Loucy (cell line): ENCODE measurements at regions not wholly inside any gene's neighbourhood (a gene's known extent, or its start where the extent isn't known, plus 50 kb on each side); places are given as distances from the start of the nearest gene placed in this dataset.
"Not testable (repeated sequence)": the region's sequence is repeated elsewhere in the genome, so short reads cannot be mapped to it uniquely, and the experiment has no call there.

Experiments
- H2AFZ ChIP-seq: fragments of 200-600 bp; sonication (generic); 2 replicates; pipeline ENCODE4 v1.6.0; 2016; ENCODE audit warnings: antibody characterized with exemption, mild to moderate bottlenecking, low read length, moderate library complexity
- H3F3A ChIP-seq: fragments of 200-600 bp; 2 replicates; pipeline ENCODE4 v1.6.0; 2016; ENCODE audit warnings: antibody characterized with exemption, low read depth, mild to moderate bottlenecking
- H3K27me3 ChIP-seq: fragments of 200-600 bp; sonication (generic); 2 replicates; pipeline ENCODE4 v1.6.1; 2014; ENCODE audit warnings: low read length, mild to moderate bottlenecking; ENCODE audit not compliant: insufficient read depth, poor library complexity, severe bottlenecking
- H3K36me3 ChIP-seq: fragments of 200-600 bp; sonication (generic); 2 replicates; pipeline ENCODE4 v1.6.1; 2016; ENCODE audit warnings: low read length; ENCODE audit not compliant: insufficient read depth
- H3K4me1 ChIP-seq: fragments of 200-600 bp; sonication (generic); 2 replicates; pipeline ENCODE4 v1.5.1; 2014; ENCODE audit warnings: low read length, mild to moderate bottlenecking; ENCODE audit not compliant: insufficient read depth, poor library complexity, severe bottlenecking
- H3K4me2 ChIP-seq: fragments of 200-600 bp; sonication (generic); 2 replicates; pipeline ENCODE4 v1.6.0; 2014; ENCODE audit warnings: antibody characterized with exemption, low read length, low read depth, mild to moderate bottlenecking; ENCODE audit not compliant: poor library complexity, severe bottlenecking
- H3K4me3 ChIP-seq: fragments of 200-600 bp; sonication (generic); 2 replicates; pipeline ENCODE4 v1.5.1; 2014; ENCODE audit warnings: low read length, mild to moderate bottlenecking, mixed read lengths; ENCODE audit not compliant: poor library complexity, severe bottlenecking
- H3K79me2 ChIP-seq: fragments of 200-600 bp; sonication (generic); 2 replicates; pipeline ENCODE4 v1.6.1; 2014; ENCODE audit warnings: low read length; ENCODE audit not compliant: insufficient read depth
- H3K9ac ChIP-seq: fragments of 200-600 bp; sonication (generic); 2 replicates; pipeline ENCODE4 v1.6.0; 2014; ENCODE audit warnings: mild to moderate bottlenecking, low read depth, low read length, moderate library complexity; ENCODE audit not compliant: poor library complexity, severe bottlenecking
- H3K9me2 ChIP-seq: fragments of 200-600 bp; sonication (generic); replicated peaks from 2 replicates; pipeline ENCODE4 v1.6.1; 2016; ENCODE audit warnings: low read depth, low read length, mixed read lengths
- H3K9me3 ChIP-seq: fragments of 200-600 bp; sonication (generic); 2 replicates; pipeline ENCODE4 v1.6.1; 2014; ENCODE audit warnings: mild to moderate bottlenecking, antibody characterized with exemption, low read length, low read depth; ENCODE audit not compliant: insufficient read depth
- H4K20me1 ChIP-seq: fragments of 200-600 bp; sonication (generic); 2 replicates; pipeline ENCODE4 v1.6.0; 2014; ENCODE audit warnings: antibody characterized with exemption, low read length, mild to moderate bottlenecking; ENCODE audit not compliant: insufficient read depth, poor library complexity, severe bottlenecking
- EZH2phosphoT487 ChIP-seq: fragments of 200-600 bp; IDR thresholded peaks from 2 replicates; pipeline ENCODE4 v1.6.1; 2018; ENCODE audit warnings: antibody characterized with exemption, mild to moderate bottlenecking, moderate library complexity, borderline replicate concordance
- TF ChIP-seq, protein P1 (sequence below): fragments of 200-600 bp; sonication (generic); conservative IDR thresholded peaks from 2 replicates; pipeline ENCODE4 v1.5.1; 2014; ENCODE audit warnings: mild to moderate bottlenecking, antibody characterized with exemption, low read length

DNA sequence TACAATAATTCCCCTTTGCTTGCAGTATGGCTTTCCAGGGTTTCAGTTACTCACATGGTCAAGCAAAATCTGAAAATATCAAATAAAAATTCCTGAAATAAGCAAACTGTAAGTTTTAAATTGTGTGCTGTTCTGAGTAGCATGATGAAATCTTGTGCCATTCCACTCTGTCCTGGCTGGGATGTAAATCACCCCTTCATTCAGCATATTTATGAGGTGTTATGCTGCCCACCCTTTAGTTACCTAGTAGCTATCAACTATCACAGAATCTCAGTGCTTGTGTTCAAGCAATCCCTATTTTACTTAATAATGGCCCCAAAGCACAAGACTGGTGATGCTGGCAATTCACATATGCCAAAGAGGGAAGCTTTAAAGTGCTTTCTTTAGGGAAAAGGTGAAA, 867.7 kb upstream of the NRXN1 start:
- Histone ChIP-seq H4K20me1 (no peaks in the 10 kb centered on the region), H3K4me1 (no peaks in the 10 kb centered on the region), H3K79me2 (no peaks in the 10 kb centered on the region), H3K4me3 (no peak overlapping the region), H3K9ac (no peak overlapping the region), H3K9me2 (no peaks in the 10 kb centered on the region), H3K4me2 (no peak overlapping the region), H3K9me3 (no peaks in the 10 kb centered on the region), H3F3A (no peaks in the 10 kb centered on the region), H3K36me3 (no peaks in the 10 kb centered on the region), H3K27me3 (no peaks in the 10 kb centered on the region), H2AFZ (no peak overlapping the region)
- TF ChIP-seq, protein P1, sequence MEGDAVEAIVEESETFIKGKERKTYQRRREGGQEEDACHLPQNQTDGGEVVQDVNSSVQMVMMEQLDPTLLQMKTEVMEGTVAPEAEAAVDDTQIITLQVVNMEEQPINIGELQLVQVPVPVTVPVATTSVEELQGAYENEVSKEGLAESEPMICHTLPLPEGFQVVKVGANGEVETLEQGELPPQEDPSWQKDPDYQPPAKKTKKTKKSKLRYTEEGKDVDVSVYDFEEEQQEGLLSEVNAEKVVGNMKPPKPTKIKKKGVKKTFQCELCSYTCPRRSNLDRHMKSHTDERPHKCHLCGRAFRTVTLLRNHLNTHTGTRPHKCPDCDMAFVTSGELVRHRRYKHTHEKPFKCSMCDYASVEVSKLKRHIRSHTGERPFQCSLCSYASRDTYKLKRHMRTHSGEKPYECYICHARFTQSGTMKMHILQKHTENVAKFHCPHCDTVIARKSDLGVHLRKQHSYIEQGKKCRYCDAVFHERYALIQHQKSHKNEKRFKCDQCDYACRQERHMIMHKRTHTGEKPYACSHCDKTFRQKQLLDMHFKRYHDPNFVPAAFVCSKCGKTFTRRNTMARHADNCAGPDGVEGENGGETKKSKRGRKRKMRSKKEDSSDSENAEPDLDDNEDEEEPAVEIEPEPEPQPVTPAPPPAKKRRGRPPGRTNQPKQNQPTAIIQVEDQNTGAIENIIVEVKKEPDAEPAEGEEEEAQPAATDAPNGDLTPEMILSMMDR = no peak
- no peak for TF ChIP-seq EZH2phosphoT487

- not testable (repeated sequence) for H3K79me2 ChIP-seq, H3K36me3 ChIP-seq, H3K9me2 ChIP-seq, H3K27me3 ChIP-seq, H3K9ac ChIP-seq, H4K20me1 ChIP-seq, H3K4me1 ChIP-seq, H2AFZ ChIP-seq, H3K9me3 ChIP-seq, H3F3A ChIP-seq, H3K4me2 ChIP-seq, H3K4me3 ChIP-seq
Measured at GRCh38 chr2:51894584-51894983, 862.7 kb upstream of the NRXN1 start.

GRCh38 chr2:51888120-51888519, 856.2 kb upstream of the NRXN1 start:
- Histone ChIP-seq H3K36me3 (no peaks in the 10 kb centered on the region), H3K79me2 (no peaks in the 10 kb centered on the region), H3K4me3 (no peak overlapping the region), H3K9me3 (no peaks in the 10 kb centered on the region), H3F3A (no peaks in the 10 kb centered on the region), H2AFZ (no peak overlapping the region), H4K20me1 (no peaks in the 10 kb centered on the region), H3K9me2 (no peaks in the 10 kb centered on the region), H3K27me3 (no peaks in the 10 kb centered on the region), H3K4me1 (no peaks in the 10 kb centered on the region), H3K4me2 (no peak overlapping the region), H3K9ac (no peak overlapping the region)
- TF ChIP-seq EZH2phosphoT487 = no peak
- TF ChIP-seq, protein P1 = no peak

- Histone ChIP-seq H3K79me2 (no peaks in the 10 kb centered on the region), H3K27me3 (no peaks in the 10 kb centered on the region), H3K9me3 (0 out of 2 replicates have a peak, but pooled peaks cover 2% of the 10 kb centered on the region), H3K9ac (no peak overlapping the region), H3K9me2 (no peaks in the 10 kb centered on the region), H3K4me1 (no peaks in the 10 kb centered on the region), H2AFZ (no peak overlapping the region), H3K36me3 (no peaks in the 10 kb centered on the region), H4K20me1 (no peaks in the 10 kb centered on the region), H3F3A (no peaks in the 10 kb centered on the region), H3K4me3 (no peak overlapping the region), H3K4me2 (no peak overlapping the region)
- TF ChIP-seq, protein P1 = no peak
- no peak for TF ChIP-seq EZH2phosphoT487
Measured at GRCh38 chr2:51881673-51882072, 849.7 kb upstream of the NRXN1 start.
